Bronchial epithelial cell (primary cell): ENCODE measurements at regions not wholly inside any gene's neighbourhood (a gene's known extent, or its start where the extent isn't known, plus 50 kb on each side); places are given as distances from the start of the nearest gene placed in this dataset.
"Not testable (repeated sequence)": the region's sequence is repeated elsewhere in the genome, so short reads cannot be mapped to it uniquely, and the experiment has no call there.

Source experiments
- DNase-seq: peaks from one replicate; pipeline ENCODE4 v3.0.0-alpha.2; 2010; ENCODE audit warnings: low read depth
- FAIRE-seq: peaks from 2 replicates; lab custom pipeline; 2011; peaks lifted over from hg19 to GRCh38; lab: Jason Lieb, UNC
- H3K27me3 ChIP-seq: 2 replicates; pipeline ENCODE4 v1.5.1; 2011; ENCODE audit warnings: low read length; ENCODE audit not compliant: control insufficient read depth, insufficient read depth
- H3K36me3 ChIP-seq: 2 replicates; pipeline ENCODE4 v1.5.1; 2011; ENCODE audit warnings: low read length; ENCODE audit not compliant: control insufficient read depth, insufficient read depth
- H3K4me3 ChIP-seq: 2 replicates; pipeline ENCODE4 v1.5.1; 2011; ENCODE audit warnings: mild to moderate bottlenecking, low read depth, low read length, control low read depth
- TF ChIP-seq, protein P1 (sequence below): IDR thresholded peaks from 2 replicates; pipeline ENCODE4 v1.5.1; 2011; ENCODE audit warnings: mild to moderate bottlenecking, moderate library complexity, low read length, control low read depth, inconsistent platforms; ENCODE audit not compliant: insufficient read depth, severe bottlenecking

DNA sequence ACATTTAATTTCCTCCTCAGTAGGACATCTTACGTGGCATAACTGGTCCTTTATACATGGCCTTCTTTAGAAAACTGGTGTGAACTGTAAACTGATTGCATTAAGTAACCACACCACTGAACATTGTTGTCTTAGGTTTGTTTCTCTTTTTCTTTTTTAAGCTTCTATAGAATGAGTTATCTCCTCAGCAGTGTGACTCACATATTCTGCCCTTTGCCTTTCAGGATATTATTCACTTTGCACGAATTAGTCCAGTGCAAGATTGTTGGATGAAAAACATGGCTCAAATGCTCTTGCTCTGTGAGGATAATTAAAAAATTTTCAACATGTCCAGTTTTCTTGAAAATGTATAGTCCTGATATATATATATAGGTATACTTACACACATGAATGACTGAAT lies 147.6 kb downstream of the KBTBD8 start:
- no peaks in the 10 kb centered on the region for H3K27me3 ChIP-seq
- TF ChIP-seq, protein P1, sequence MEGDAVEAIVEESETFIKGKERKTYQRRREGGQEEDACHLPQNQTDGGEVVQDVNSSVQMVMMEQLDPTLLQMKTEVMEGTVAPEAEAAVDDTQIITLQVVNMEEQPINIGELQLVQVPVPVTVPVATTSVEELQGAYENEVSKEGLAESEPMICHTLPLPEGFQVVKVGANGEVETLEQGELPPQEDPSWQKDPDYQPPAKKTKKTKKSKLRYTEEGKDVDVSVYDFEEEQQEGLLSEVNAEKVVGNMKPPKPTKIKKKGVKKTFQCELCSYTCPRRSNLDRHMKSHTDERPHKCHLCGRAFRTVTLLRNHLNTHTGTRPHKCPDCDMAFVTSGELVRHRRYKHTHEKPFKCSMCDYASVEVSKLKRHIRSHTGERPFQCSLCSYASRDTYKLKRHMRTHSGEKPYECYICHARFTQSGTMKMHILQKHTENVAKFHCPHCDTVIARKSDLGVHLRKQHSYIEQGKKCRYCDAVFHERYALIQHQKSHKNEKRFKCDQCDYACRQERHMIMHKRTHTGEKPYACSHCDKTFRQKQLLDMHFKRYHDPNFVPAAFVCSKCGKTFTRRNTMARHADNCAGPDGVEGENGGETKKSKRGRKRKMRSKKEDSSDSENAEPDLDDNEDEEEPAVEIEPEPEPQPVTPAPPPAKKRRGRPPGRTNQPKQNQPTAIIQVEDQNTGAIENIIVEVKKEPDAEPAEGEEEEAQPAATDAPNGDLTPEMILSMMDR = no peak
- H3K36me3 ChIP-seq = no peaks in the 10 kb centered on the region
- FAIRE-seq = no peak
- no peak for DNase-seq
- H3K4me3 ChIP-seq = no peak overlapping the region

DNA sequence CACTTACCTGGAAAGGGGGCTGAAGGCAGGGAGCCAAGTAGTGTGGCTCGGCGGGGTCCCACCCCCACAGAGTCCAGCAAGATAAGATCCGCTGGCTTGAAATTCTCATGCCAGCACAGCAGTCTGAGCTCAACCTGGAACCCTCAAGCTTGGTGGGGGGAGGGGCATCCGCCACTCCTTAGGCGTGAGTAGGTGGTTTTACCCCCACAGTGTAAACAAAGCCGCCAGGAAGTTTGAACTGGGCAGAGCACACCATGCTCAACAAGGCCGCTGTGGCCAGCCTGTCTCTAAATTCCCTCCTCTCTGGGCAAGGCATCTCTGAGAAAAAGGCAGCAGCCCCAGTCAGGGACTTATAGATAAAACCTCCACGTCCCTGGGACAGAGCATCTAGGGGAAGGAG lies 156.3 kb downstream of the KBTBD8 start:
- no peak for FAIRE-seq

DNA sequence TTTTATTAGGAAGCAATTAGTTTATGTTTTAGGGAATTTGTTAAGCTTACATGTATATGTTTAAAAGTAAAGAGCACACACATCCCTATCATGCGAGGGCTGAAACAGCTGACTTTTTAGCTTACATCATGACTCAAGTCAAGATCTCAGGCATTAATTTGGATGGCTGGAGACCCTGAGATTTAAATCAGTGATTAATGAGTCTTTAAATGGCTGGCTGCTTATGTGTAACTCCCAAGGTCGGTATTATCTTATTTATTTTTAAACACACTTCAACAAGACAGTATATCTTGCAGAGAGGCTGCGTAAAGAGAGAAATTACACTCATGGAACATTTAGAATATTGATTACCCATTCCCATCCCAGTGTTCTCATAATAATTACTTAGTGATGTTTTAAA lies 169.4 kb downstream of the KBTBD8 start:
- no peak for FAIRE-seq
- TF ChIP-seq, protein P1 = no peak
- H3K27me3 ChIP-seq = no peaks in the 10 kb centered on the region
- no peak overlapping the region for H3K4me3 ChIP-seq
- no peaks in the 10 kb centered on the region for H3K36me3 ChIP-seq
- no peak for DNase-seq

More for the DNA sequence above, 156.3 kb downstream of the KBTBD8 start:
- no peak for DNase-seq
- TF ChIP-seq, protein P1 = no peak
- H3K27me3 ChIP-seq = no peaks in the 10 kb centered on the region
- H3K36me3 ChIP-seq = no peaks in the 10 kb centered on the region
- no peak overlapping the region for H3K4me3 ChIP-seq

GRCh38 chr3:67171841-67172240 lies 173.7 kb downstream of the KBTBD8 start:
- no peak overlapping the region for H3K4me3 ChIP-seq
- H3K36me3 ChIP-seq = no peaks in the 10 kb centered on the region
- H3K27me3 ChIP-seq = no peaks in the 10 kb centered on the region
- TF ChIP-seq, protein P1 = no peak
- no peak for DNase-seq
- FAIRE-seq = no peak

DNA sequence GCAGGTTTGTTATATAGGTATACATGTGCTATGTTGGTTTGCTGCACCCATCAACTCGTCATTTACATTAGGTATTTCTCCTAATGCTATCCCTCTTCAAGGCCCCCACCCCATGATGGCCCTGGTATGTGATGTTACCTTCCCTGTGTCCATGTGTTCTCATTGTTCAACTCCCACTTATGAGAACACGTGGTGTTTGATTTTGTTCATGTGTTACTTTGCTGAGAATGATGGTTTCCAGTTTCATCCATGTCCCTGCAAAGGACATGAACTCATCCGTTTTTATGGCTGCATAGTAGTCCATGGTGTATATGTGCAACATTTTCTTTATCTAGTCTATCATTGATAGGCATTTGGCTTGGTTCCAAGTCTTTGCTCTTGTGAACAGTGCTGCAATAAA lies 175.0 kb downstream of the KBTBD8 start:
- DNase-seq, H3K4me3 ChIP-seq, H3K27me3 ChIP-seq, H3K36me3 ChIP-seq, FAIRE-seq: not testable (repeated sequence)

DNA sequence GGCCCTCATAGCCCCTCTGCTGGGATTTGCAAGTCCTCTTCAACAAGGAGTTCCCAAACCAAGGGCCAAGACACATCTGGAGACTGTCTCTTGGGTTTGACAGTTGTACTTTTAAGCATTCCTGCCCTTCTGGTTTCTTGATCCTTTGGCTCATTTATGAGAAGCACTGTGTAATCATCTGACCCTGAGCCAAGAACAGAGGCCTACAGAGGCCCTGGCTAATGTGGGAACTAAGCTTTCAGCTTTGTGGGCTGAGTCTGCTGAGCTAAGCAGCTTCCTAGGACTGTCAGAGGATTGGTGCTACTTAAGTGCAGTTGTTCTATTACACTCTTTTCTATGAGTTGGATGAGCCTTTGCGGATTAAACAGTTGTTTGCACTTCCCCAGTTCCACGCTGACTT lies 178.3 kb downstream of the KBTBD8 start:
- H3K4me3 ChIP-seq = no peak overlapping the region
- no peaks in the 10 kb centered on the region for H3K27me3 ChIP-seq
- FAIRE-seq (no peak), DNase-seq (no peak)
- no peaks in the 10 kb centered on the region for H3K36me3 ChIP-seq
- TF ChIP-seq, protein P1 = no peak
